ENCODE measurements at regions not wholly inside any gene's neighbourhood (a gene's known extent, or its start where the extent isn't known, plus 50 kb on each side); places are given as distances from the start of the nearest gene placed in this dataset.

DNA sequence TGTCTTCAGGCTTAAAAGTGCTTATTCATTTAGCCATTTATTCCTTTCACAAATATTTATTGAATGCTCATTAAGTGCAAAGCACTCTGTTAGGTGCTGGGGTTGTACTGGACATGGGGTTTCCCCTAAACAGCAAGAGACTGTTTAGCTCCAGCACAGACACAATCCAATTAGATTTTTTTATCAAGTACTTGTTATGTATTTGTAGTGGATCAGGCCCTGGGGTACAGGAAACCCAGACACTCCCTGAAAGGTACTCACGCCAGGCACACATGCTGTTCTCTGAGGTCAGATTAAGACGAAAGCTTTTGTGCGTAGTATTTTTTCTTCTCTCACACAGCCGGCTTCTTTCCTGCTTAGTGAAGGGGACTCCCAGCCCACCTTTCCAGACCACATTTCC is 218.1 kb upstream of the PLET1 start:
- TF ChIP-seq, protein P1, sequence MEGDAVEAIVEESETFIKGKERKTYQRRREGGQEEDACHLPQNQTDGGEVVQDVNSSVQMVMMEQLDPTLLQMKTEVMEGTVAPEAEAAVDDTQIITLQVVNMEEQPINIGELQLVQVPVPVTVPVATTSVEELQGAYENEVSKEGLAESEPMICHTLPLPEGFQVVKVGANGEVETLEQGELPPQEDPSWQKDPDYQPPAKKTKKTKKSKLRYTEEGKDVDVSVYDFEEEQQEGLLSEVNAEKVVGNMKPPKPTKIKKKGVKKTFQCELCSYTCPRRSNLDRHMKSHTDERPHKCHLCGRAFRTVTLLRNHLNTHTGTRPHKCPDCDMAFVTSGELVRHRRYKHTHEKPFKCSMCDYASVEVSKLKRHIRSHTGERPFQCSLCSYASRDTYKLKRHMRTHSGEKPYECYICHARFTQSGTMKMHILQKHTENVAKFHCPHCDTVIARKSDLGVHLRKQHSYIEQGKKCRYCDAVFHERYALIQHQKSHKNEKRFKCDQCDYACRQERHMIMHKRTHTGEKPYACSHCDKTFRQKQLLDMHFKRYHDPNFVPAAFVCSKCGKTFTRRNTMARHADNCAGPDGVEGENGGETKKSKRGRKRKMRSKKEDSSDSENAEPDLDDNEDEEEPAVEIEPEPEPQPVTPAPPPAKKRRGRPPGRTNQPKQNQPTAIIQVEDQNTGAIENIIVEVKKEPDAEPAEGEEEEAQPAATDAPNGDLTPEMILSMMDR (IDR thresholded peaks at IDR 0.05) = no peak
- TF ChIP-seq POLR2A (IDR thresholded peaks at IDR 0.05) = no peak
